Prostate gland (tissue), 2 donors: ENCODE measurements at regions not wholly inside any gene's neighbourhood (a gene's known extent, or its start where the extent isn't known, plus 50 kb on each side); places are given as distances from the start of the nearest gene placed in this dataset.

Source experiments
- DNase-seq: peaks from one replicate; pipeline ENCODE4 v3.0.0-alpha.2; 2019; ENCODE audit warnings: low spot score
- H3K27ac ChIP-seq, 2 donors: fragments of 200-600 bp; sonication (generic); 2 replicates each; pipeline ENCODE4 v1.5.1; 2017 to 2019
- H3K27me3 ChIP-seq: fragments of 200-600 bp; sonication (generic); replicated peaks from 2 replicates; pipeline ENCODE4 v1.5.1; 2019; ENCODE audit not compliant: insufficient read depth
- H3K36me3 ChIP-seq, 2 donors: fragments of 200-600 bp; sonication (generic); 1 replicate in 1 of 2; 2 replicates in 1 of 2; pipeline versions ENCODE4 v1.5.1 to v1.8.1; 2017 to 2019
- H3K4me1 ChIP-seq: fragments of 200-600 bp; sonication (generic); replicated peaks from 2 replicates; pipeline ENCODE4 v1.5.1; 2019
- H3K4me3 ChIP-seq, 2 donors: fragments of 200-600 bp; sonication (generic); 2 replicates each; pipeline ENCODE4 v1.5.1; 2017 to 2019
- H3K9me3 ChIP-seq: fragments of 200-600 bp; sonication (generic); 2 replicates; pipeline ENCODE4 v1.5.1; 2017
- CTCF ChIP-seq, 4 experiments: fragments of 200-600 bp in 2 of 4; fragments of 450-650 bp in 2 of 4; sonication (generic) in 2 of 4; IDR thresholded peaks; 1 replicate in 3 of 4; 2 replicates in 1 of 4; pipeline ENCODE4 v1.5.1; 2016 to 2019; ENCODE audit warnings: antibody characterized with exemption in 4 of 4, mild to moderate bottlenecking in 2 of 4, moderate library complexity in 2 of 4
- POLR2A ChIP-seq: fragments of 450-650 bp; IDR thresholded peaks from one replicate; pipeline ENCODE4 v1.6.1; 2016; ENCODE audit warnings: antibody characterized with exemption, mild to moderate bottlenecking
- POLR2AphosphoS5 ChIP-seq: sonication (generic); formaldehyde crosslinking; IDR thresholded peaks from one replicate; pipeline ENCODE4 v1.6.1; 2017; ENCODE audit warnings: antibody characterized with exemption
- WGBS: methylation state at CpG from one replicate; pipeline ENCODE4 v1.1.5; 2018; 5-methylcytosine and 5-hydroxymethylcytosine counted together
- intact Hi-C: fragments of 100-400 bp; cut with DNase I; formaldehyde crosslinking; loops from one replicate; pipeline ENCODE4 v1.14.2; 2022

GRCh38 chr3:176766862-176767261 is 430.4 kb downstream of the TBL1XR1 start:
- Histone ChIP-seq H3K4me1 (no peaks in the 10 kb centered on the region), H3K27me3 (no peaks in the 10 kb centered on the region), H3K4me3 (no peak overlapping the region), H3K27ac (no peak overlapping the region), H3K9me3 (no peaks in the 10 kb centered on the region), H3K36me3 (no peaks in the 10 kb centered on the region)
- 80% methylated on average over 1 of the region's 1 CpG for WGBS
- DNase-seq = no peak
- intact Hi-C loops = no loop called here
- TF ChIP-seq POLR2A (no peak), POLR2AphosphoS5 (no peak), CTCF (IDR thresholded peaks at IDR 0.05) (no peak)

- Histone ChIP-seq H3K27ac (no peak overlapping the region), H3K4me3 (no peak overlapping the region), H3K27me3 (no peaks in the 10 kb centered on the region), H3K36me3 (no peaks in the 10 kb centered on the region), H3K4me1 (no peaks in the 10 kb centered on the region), H3K9me3 (no peaks in the 10 kb centered on the region)
- 92% methylated on average over 3 of the region's 3 CpGs for WGBS
- no peak for DNase-seq
- TF ChIP-seq CTCF (IDR thresholded peaks at IDR 0.05) = no peak
- TF ChIP-seq POLR2AphosphoS5 = no peak
- no peak for TF ChIP-seq POLR2A
- intact Hi-C loops = no loop called here
These were observed 431.8 kb downstream of the TBL1XR1 start for GRCh38 chr3:176765382-176765900.

- H3K9me3 ChIP-seq = no peaks in the 10 kb centered on the region
- no peak overlapping the region for H3K27ac ChIP-seq
- intact Hi-C loops = no loop called here
- no peak overlapping the region for H3K4me3 ChIP-seq
- no peaks in the 10 kb centered on the region for H3K4me1 ChIP-seq
- no peak for DNase-seq
- H3K27me3 ChIP-seq = no peaks in the 10 kb centered on the region
- TF ChIP-seq CTCF (IDR thresholded peaks at IDR 0.05) (no peak), POLR2AphosphoS5 (no peak), POLR2A (no peak)
- no peaks in the 10 kb centered on the region for H3K36me3 ChIP-seq
These were observed 437.3 kb downstream of the TBL1XR1 start for GRCh38 chr3:176759815-176760506.

- Histone ChIP-seq H3K27me3 (no peaks in the 10 kb centered on the region), H3K36me3 (no peaks in the 10 kb centered on the region), H3K4me3 (no peak overlapping the region), H3K27ac (no peak overlapping the region), H3K9me3 (no peaks in the 10 kb centered on the region), H3K4me1 (no peaks in the 10 kb centered on the region)
- intact Hi-C loops = no loop called here
- DNase-seq = no peak
- TF ChIP-seq POLR2AphosphoS5 (no peak), CTCF (IDR thresholded peaks at IDR 0.05) (no peak), POLR2A (no peak)
These were observed 439.9 kb downstream of the TBL1XR1 start for GRCh38 chr3:176757429-176757828.

- H3K27me3 ChIP-seq = no peaks in the 10 kb centered on the region
- 96% methylated on average over 6 of the region's 6 CpGs for WGBS
- TF ChIP-seq CTCF (IDR thresholded peaks at IDR 0.05) (no peak), POLR2AphosphoS5 (no peak), POLR2A (no peak)
- no peak for DNase-seq
- no peaks in the 10 kb centered on the region for H3K4me1 ChIP-seq
- no peak overlapping the region for H3K27ac ChIP-seq
- no peaks in the 10 kb centered on the region for H3K36me3 ChIP-seq
- no peaks in the 10 kb centered on the region for H3K9me3 ChIP-seq
- intact Hi-C loops = no loop called here
- H3K4me3 ChIP-seq = no peak overlapping the region
These were observed 441.3 kb downstream of the TBL1XR1 start for GRCh38 chr3:176755977-176756376.
